Lower leg skin (tissue), 3 donors: ENCODE measurements at regions not wholly inside any gene's neighbourhood (a gene's known extent, or its start where the extent isn't known, plus 50 kb on each side); places are given as distances from the start of the nearest gene placed in this dataset.

Experiments used
- POLR2A ChIP-seq, 2 donors: fragments of 450-650 bp; IDR thresholded peaks; one replicate each; pipeline ENCODE4 v1.6.1; 2016 to 2017; ENCODE audit warnings: antibody characterized with exemption in 2 of 2, mild to moderate bottlenecking in 1 of 2, moderate library complexity in 1 of 2
- TF ChIP-seq, protein P1 (sequence below), 3 donors: fragments of 450-650 bp; IDR thresholded peaks; one replicate each; pipeline ENCODE4 v1.5.1; 2016; ENCODE audit warnings: antibody characterized with exemption in 3 of 3, mild to moderate bottlenecking in 3 of 3, moderate library complexity in 2 of 3

DNA sequence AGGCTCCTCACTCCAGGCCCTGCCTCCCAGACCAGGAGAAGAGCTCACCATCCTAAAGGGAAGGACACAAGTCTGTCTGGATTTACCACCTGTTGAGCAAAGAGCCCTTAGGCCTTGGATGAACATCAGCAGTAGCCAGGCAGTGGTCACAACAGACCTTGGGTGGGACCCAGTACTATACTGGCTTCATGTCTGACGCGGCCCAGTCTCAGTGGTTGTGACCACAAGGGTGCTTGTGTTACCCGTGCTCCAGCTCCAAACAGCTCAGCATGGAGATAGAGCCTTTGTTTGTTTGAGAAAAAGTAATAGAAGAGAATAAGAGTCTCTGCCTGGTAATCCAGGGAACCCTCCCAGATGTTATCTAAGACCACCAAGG, 617.4 kb downstream of the BRINP1 start:
- TF ChIP-seq, protein P1, sequence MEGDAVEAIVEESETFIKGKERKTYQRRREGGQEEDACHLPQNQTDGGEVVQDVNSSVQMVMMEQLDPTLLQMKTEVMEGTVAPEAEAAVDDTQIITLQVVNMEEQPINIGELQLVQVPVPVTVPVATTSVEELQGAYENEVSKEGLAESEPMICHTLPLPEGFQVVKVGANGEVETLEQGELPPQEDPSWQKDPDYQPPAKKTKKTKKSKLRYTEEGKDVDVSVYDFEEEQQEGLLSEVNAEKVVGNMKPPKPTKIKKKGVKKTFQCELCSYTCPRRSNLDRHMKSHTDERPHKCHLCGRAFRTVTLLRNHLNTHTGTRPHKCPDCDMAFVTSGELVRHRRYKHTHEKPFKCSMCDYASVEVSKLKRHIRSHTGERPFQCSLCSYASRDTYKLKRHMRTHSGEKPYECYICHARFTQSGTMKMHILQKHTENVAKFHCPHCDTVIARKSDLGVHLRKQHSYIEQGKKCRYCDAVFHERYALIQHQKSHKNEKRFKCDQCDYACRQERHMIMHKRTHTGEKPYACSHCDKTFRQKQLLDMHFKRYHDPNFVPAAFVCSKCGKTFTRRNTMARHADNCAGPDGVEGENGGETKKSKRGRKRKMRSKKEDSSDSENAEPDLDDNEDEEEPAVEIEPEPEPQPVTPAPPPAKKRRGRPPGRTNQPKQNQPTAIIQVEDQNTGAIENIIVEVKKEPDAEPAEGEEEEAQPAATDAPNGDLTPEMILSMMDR (IDR thresholded peaks at IDR 0.05) = no peak
- no peak for TF ChIP-seq POLR2A (IDR thresholded peaks at IDR 0.05)
